HepG2 (cell line): ENCODE measurements at regions not wholly inside any gene's neighbourhood (a gene's known extent, or its start where the extent isn't known, plus 50 kb on each side); places are given as distances from the start of the nearest gene placed in this dataset.

Experiments
- ATAC-seq: fragments of 200-7000 bp; cut with Tn5 transposase; 3 replicates; pipeline ENCODE4 v1.9.1; 2020; ENCODE audit warnings: mild to moderate bottlenecking, moderate library complexity
- BruUV-seq: library from RNA; stranded (reverse); fragments of 400-500 nt; replicated peaks from 2 replicates; lab custom pipeline; 2021; lab: Mats Ljungman, UMichigan
- CTCF ChIA-PET: fragments of 300-600 bp; formaldehyde crosslinking; extraction: SDS; loops from one replicate; lab custom pipeline; 2021; ENCODE audit warnings: low total read pairs, inconsistent platforms, low intra/inter-chr PET ratio; lab: Yijun Ruan, JAX
- POLR2A ChIA-PET: fragments of 350-600 bp; sonication (Branson Sonifier 250); formaldehyde crosslinking; loops from one replicate; lab custom pipeline; 2020; ENCODE audit warnings: antibody characterized with exemption, inconsistent platforms; lab: Yijun Ruan, JAX
- DNase-seq: peaks from one replicate; pipeline ENCODE4 v3.0.0-alpha.2; 2015; ENCODE audit warnings: low spot score
- FAIRE-seq: peaks from 3 replicates; lab custom pipeline; 2011; peaks lifted over from hg19 to GRCh38; lab: Jason Lieb, UNC
- H2AFZ ChIP-seq: one replicate; pipeline ENCODE4 v1.6.1; 2011; ENCODE audit warnings: low read length, inconsistent platforms
- H3K27ac ChIP-seq: fragments of 300-600 bp; 3 replicates; pipeline ENCODE4 v1.8.0; 2011; ENCODE audit warnings: mixed run types, mild to moderate bottlenecking, mixed read lengths, low read length, inconsistent platforms; ENCODE audit not compliant: insufficient read depth; ENCODE audit errors: extremely low read length
- H3K27me3 ChIP-seq, 2 experiments: fragments of 200-600 bp in 1 of 2; 2 replicates in 1 of 2; 3 replicates in 1 of 2; pipeline versions ENCODE4 v1.6.0 to v1.8.0; 2011; ENCODE audit warnings: low read length in 2 of 2, mild to moderate bottlenecking in 2 of 2, moderate library complexity in 2 of 2, inconsistent platforms in 1 of 2; ENCODE audit not compliant: insufficient read depth in 2 of 2, control insufficient read depth in 1 of 2
- H3K36me3 ChIP-seq, 2 experiments: fragments of 200-600 bp in 1 of 2; replicated peaks in 1 of 2; 2 replicates in 1 of 2; 3 replicates in 1 of 2; pipeline versions ENCODE4 v1.5.1 to v1.8.0; 2011; ENCODE audit warnings: low read length in 2 of 2, inconsistent platforms in 1 of 2; ENCODE audit not compliant: insufficient read depth in 2 of 2, control insufficient read depth in 1 of 2
- H3K4me1 ChIP-seq: 2 replicates; pipeline ENCODE4 v1.5.1; 2012; ENCODE audit warnings: low read length, inconsistent platforms; ENCODE audit not compliant: insufficient read depth
- H3K4me2 ChIP-seq: 2 replicates; pipeline ENCODE4 v1.6.0; 2011; ENCODE audit warnings: low read depth, low read length, inconsistent platforms
- H3K4me3 ChIP-seq, 3 experiments: fragments of 200-600 bp in 1 of 3; sonication (generic), shearing (Covaris generic) in 1 of 3; replicated peaks in 1 of 3; 2 replicates each; pipeline ENCODE4 v1.5.1; 2011 to 2016; ENCODE audit warnings: low read length in 3 of 3, inconsistent platforms in 2 of 3, low read depth in 2 of 3, mild to moderate bottlenecking in 2 of 3, control low read depth in 1 of 3, mixed read lengths in 1 of 3; ENCODE audit not compliant: insufficient read depth in 1 of 3
- H3K79me2 ChIP-seq: one replicate; pipeline ENCODE4 v1.6.1; 2011; ENCODE audit warnings: low read length, inconsistent platforms; ENCODE audit not compliant: insufficient read depth
- H3K9ac ChIP-seq: 2 replicates; pipeline ENCODE4 v1.6.0; 2011; ENCODE audit warnings: mild to moderate bottlenecking, low read depth, low read length, inconsistent platforms; ENCODE audit not compliant: insufficient read depth
- H3K9me3 ChIP-seq: 2 replicates; pipeline ENCODE4 v1.5.1; 2012; ENCODE audit warnings: mild to moderate bottlenecking, low read length
- H4K20me1 ChIP-seq: 2 replicates; pipeline ENCODE4 v1.6.0; 2011; ENCODE audit warnings: inconsistent platforms, mild to moderate bottlenecking, low read length, moderate library complexity; ENCODE audit not compliant: insufficient read depth
- DPF2 ChIP-seq: sonication (generic); formaldehyde crosslinking; IDR thresholded peaks from 2 replicates; pipeline ENCODE4 v1.4.0; 2020; ENCODE audit warnings: mild to moderate bottlenecking, low read depth, missing genetic modification reagents, borderline replicate concordance
- GMEB1 ChIP-seq: sonication (generic); formaldehyde crosslinking; IDR thresholded peaks from 2 replicates; pipeline ENCODE4 v1.5.1; 2020; ENCODE audit warnings: missing genetic modification reagents, mild to moderate bottlenecking, borderline replicate concordance
- GRHL1 ChIP-seq: sonication (generic); formaldehyde crosslinking; conservative IDR thresholded peaks from 2 replicates; pipeline ENCODE4 v1.8.0; 2022; ENCODE audit warnings: missing genetic modification reagents
- HINFP ChIP-seq: sonication (generic); formaldehyde crosslinking; IDR thresholded peaks from 2 replicates; pipeline ENCODE4 v1.4.0; 2020; ENCODE audit warnings: low read depth, mild to moderate bottlenecking, missing genetic modification reagents
- JUNB ChIP-seq: sonication (generic); formaldehyde crosslinking; IDR thresholded peaks from 2 replicates; pipeline ENCODE4 v1.8.0; 2022; ENCODE audit warnings: missing genetic modification reagents, mild to moderate bottlenecking, borderline replicate concordance
- ZNF335 ChIP-seq: sonication (generic); formaldehyde crosslinking; IDR thresholded peaks from 2 replicates; pipeline ENCODE4 v1.4.0; 2020; ENCODE audit warnings: missing genetic modification reagents
- WGBS: methylation state at CpG from one replicate; pipeline ENCODE4 v1.1.6; 2017; ENCODE audit warnings: low lambda C conversion rate; 5-methylcytosine and 5-hydroxymethylcytosine counted together
- in situ Hi-C: cut with HindIII; loops from 2 replicates; pipeline ENCODE4 v1.10.0; 2017; ENCODE audit warnings: low pct_unique_long_range_greater_than_20kb; ENCODE audit not compliant: extremely low pct_ligation_motif_present
- intact Hi-C: fragments of 100-400 bp; cut with micrococcal nuclease; formaldehyde crosslinking; loops from one replicate; pipeline ENCODE4 v1.10.0; 2022; ENCODE audit not compliant: unreplicated experiment
- TF ChIP-seq, protein P1 (sequence below): IDR thresholded peaks from 2 replicates; pipeline ENCODE4 v1.6.1; 2016; ENCODE audit warnings: missing compliant biosample characterization, missing genetic modification reagents, borderline replicate concordance
- TF ChIP-seq, protein P2 (sequence below): sonication (generic); formaldehyde crosslinking; IDR thresholded peaks from 2 replicates; pipeline ENCODE4 v1.8.0; 2022; ENCODE audit warnings: mild to moderate bottlenecking, missing genetic modification reagents, moderate library complexity

- TF ChIP-seq GMEB1 (CRISPR knock-in tag) (no peak), HINFP (CRISPR knock-in tag) (no peak), ZNF335 (CRISPR knock-in tag) (no peak)
- TF ChIP-seq, protein P1, sequence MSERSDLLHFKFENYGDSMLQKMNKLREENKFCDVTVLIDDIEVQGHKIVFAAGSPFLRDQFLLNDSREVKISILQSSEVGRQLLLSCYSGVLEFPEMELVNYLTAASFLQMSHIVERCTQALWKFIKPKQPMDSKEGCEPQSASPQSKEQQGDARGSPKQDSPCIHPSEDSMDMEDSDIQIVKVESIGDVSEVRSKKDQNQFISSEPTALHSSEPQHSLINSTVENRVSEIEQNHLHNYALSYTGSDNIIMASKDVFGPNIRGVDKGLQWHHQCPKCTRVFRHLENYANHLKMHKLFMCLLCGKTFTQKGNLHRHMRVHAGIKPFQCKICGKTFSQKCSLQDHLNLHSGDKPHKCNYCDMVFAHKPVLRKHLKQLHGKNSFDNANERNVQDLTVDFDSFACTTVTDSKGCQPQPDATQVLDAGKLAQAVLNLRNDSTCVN (CRISPR knock-in tag): no peak
- TF ChIP-seq, all 625 proteins: peak for 0
Measured at GRCh38 chr17:31605761-31606160, 214.3 kb downstream of the RAB11FIP4 start (continued).

GRCh38 chr17:31604936-31605335, 213.5 kb downstream of the RAB11FIP4 start:
- no peaks in the 10 kb centered on the region for H3K36me3 ChIP-seq
- ChIA-PET POLR2A (no interaction called here), CTCF (no interaction called here)
- H3K4me3 ChIP-seq: no peak overlapping the region
- H3K27ac ChIP-seq: no peak overlapping the region
- H3K4me1 ChIP-seq: peaks cover 10% of the 10 kb centered on the region
- ATAC-seq: no peak
- no peaks in the 10 kb centered on the region; a peak in 1 of 5 replicates for H3K27me3 ChIP-seq
- in situ Hi-C loops (no loop called here), intact Hi-C loops (no loop called here)
- FAIRE-seq: no peak
- H4K20me1 ChIP-seq: no peaks in the 10 kb centered on the region
- DNase-seq: no peak
- no peak overlapping the region for H3K9ac ChIP-seq
- no peak overlapping the region for H2AFZ ChIP-seq
- H3K9me3 ChIP-seq: no peaks in the 10 kb centered on the region
- TF ChIP-seq, protein P2, sequence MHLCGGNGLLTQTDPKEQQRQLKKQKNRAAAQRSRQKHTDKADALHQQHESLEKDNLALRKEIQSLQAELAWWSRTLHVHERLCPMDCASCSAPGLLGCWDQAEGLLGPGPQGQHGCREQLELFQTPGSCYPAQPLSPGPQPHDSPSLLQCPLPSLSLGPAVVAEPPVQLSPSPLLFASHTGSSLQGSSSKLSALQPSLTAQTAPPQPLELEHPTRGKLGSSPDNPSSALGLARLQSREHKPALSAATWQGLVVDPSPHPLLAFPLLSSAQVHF (CRISPR knock-in tag): no peak
- no peak for TF ChIP-seq JUNB
- TF ChIP-seq GRHL1 (CRISPR knock-in tag): no peak
- no peak for TF ChIP-seq DPF2 (CRISPR knock-in tag)
- H3K4me2 ChIP-seq: no peak overlapping the region
- no peaks in the 10 kb centered on the region for H3K79me2 ChIP-seq
- no TSS peak for BruUV-seq
- WGBS: 40% methylated on average over 5 of the region's 5 CpGs
